ENCODE measurements at regions not wholly inside any gene's neighbourhood (a gene's known extent, or its start where the extent isn't known, plus 50 kb on each side); places are given as distances from the start of the nearest gene placed in this dataset.

DNA sequence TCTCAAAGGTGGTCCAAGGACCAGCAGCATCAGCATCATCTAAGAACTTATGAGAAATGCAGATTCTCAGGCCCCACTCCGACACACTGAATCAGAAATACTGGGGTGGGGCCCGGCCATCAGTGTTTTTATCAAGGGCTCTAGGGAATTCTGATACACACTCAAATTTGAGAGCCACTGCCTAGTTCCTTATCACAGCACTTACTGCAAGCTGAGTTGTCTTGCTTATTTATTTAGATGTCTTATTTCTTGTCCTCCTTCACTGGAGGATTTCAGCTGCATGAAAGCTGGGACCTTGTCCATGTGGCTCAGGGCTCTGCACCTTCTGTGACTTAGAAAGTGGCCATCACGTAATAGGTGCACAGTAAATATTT lies 139.4 kb upstream of the RREB1 start:
- TF ChIP-seq POLR2A (IDR thresholded peaks at IDR 0.05) = no peak
- TF ChIP-seq, protein P1, sequence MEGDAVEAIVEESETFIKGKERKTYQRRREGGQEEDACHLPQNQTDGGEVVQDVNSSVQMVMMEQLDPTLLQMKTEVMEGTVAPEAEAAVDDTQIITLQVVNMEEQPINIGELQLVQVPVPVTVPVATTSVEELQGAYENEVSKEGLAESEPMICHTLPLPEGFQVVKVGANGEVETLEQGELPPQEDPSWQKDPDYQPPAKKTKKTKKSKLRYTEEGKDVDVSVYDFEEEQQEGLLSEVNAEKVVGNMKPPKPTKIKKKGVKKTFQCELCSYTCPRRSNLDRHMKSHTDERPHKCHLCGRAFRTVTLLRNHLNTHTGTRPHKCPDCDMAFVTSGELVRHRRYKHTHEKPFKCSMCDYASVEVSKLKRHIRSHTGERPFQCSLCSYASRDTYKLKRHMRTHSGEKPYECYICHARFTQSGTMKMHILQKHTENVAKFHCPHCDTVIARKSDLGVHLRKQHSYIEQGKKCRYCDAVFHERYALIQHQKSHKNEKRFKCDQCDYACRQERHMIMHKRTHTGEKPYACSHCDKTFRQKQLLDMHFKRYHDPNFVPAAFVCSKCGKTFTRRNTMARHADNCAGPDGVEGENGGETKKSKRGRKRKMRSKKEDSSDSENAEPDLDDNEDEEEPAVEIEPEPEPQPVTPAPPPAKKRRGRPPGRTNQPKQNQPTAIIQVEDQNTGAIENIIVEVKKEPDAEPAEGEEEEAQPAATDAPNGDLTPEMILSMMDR (IDR thresholded peaks at IDR 0.05) = no peak

All from esophagus squamous epithelium (tissue), 4 donors.